ENCODE measurements at regions not wholly inside any gene's neighbourhood (a gene's known extent, or its start where the extent isn't known, plus 50 kb on each side); places are given as distances from the start of the nearest gene placed in this dataset.

GRCh38 chr12:105468464-105468863 is 138.0 kb downstream of the C12orf75 start:
- no peak for TF ChIP-seq CTCF (conservative IDR thresholded peaks at IDR 0.05; ENCODE audit: low read depth, low read length)
- DNase-seq (ENCODE audit: low read depth) = no peak
- no peak overlapping the region for H3K4me3 ChIP-seq (ENCODE audit: low read depth, low read length)

- TF ChIP-seq CTCF (conservative IDR thresholded peaks at IDR 0.05; ENCODE audit: low read depth, low read length) = no peak
- no peak for DNase-seq (ENCODE audit: low read depth)
These were observed 138.7 kb downstream of the C12orf75 start for GRCh38 chr12:105469211-105469610.

GRCh38 chr12:105469701-105470100 is 139.2 kb downstream of the C12orf75 start:
- no peak for TF ChIP-seq CTCF (conservative IDR thresholded peaks at IDR 0.05; ENCODE audit: low read depth, low read length)
- H3K4me3 ChIP-seq (ENCODE audit: low read depth, low read length) = no peak overlapping the region
- no peak for DNase-seq (ENCODE audit: low read depth)

More at GRCh38 chr12:105469211-105469610, 138.7 kb downstream of the C12orf75 start:
- H3K4me3 ChIP-seq (ENCODE audit: low read depth, low read length) = no peak overlapping the region

- H3K4me3 ChIP-seq (ENCODE audit: low read depth, low read length) = no peak overlapping the region
- DNase-seq (ENCODE audit: low read depth) = no peak
- no peak for TF ChIP-seq CTCF (conservative IDR thresholded peaks at IDR 0.05; ENCODE audit: low read depth, low read length)
These were observed 139.6 kb downstream of the C12orf75 start for GRCh38 chr12:105470102-105470501.

- TF ChIP-seq CTCF (conservative IDR thresholded peaks at IDR 0.05; ENCODE audit: low read depth, low read length) = no peak
- no peak for DNase-seq (ENCODE audit: low read depth)
- H3K4me3 ChIP-seq (ENCODE audit: low read depth, low read length) = no peak overlapping the region
These were observed 140.1 kb downstream of the C12orf75 start for GRCh38 chr12:105470601-105471000.

GRCh38 chr12:105474672-105475071 is 144.2 kb downstream of the C12orf75 start:
- DNase-seq (ENCODE audit: low read depth) = no peak
- H3K4me3 ChIP-seq (ENCODE audit: low read depth, low read length) = no peak overlapping the region
- TF ChIP-seq CTCF (conservative IDR thresholded peaks at IDR 0.05; ENCODE audit: low read depth, low read length) = no peak

- TF ChIP-seq CTCF (conservative IDR thresholded peaks at IDR 0.05; ENCODE audit: low read depth, low read length) = no peak
- no peak overlapping the region for H3K4me3 ChIP-seq (ENCODE audit: low read depth, low read length)
- DNase-seq (ENCODE audit: low read depth) = no peak
These were observed 146.1 kb downstream of the C12orf75 start for GRCh38 chr12:105476616-105477015.
